ENCODE measurements at regions not wholly inside any gene's neighbourhood (a gene's known extent, or its start where the extent isn't known, plus 50 kb on each side); places are given as distances from the start of the nearest gene placed in this dataset.

GRCh38 chr6:4189249-4189648 is 53.9 kb upstream of the ECI2 start:
- no peak for TF ChIP-seq CTCF (IDR thresholded peaks at IDR 0.05; ENCODE audit: control extremely low read depth, extremely low read depth, low read depth, missing control alignments)
- ChIA-PET CTCF (no interaction called here), POLR2A (no interaction called here)
- DNase-seq (ENCODE audit: extremely low spot score) = no peak

GRCh38 chr6:4188801-4189200 is 53.4 kb upstream of the ECI2 start:
- POLR2A ChIA-PET = no interaction called here
- TF ChIP-seq CTCF (IDR thresholded peaks at IDR 0.05; ENCODE audit: control extremely low read depth, extremely low read depth, low read depth, missing control alignments) = no peak
- no peak for DNase-seq (ENCODE audit: extremely low spot score)
- CTCF ChIA-PET = no interaction called here

- no peak for TF ChIP-seq CTCF (IDR thresholded peaks at IDR 0.05; ENCODE audit: control extremely low read depth, extremely low read depth, low read depth, missing control alignments)
- no peak for DNase-seq (ENCODE audit: extremely low spot score)
- ChIA-PET POLR2A (no interaction called here), CTCF (interaction anchor here (1.7 kb wide), 1 partner anchor 23 kb away, joined by 5 read pairs; no protein-coding TSS in a partner anchor)
Observed at GRCh38 chr6:4187480-4187879, 52.1 kb upstream of the ECI2 start.

GRCh38 chr6:4186385-4186784 is 51.0 kb upstream of the ECI2 start:
- ChIA-PET CTCF (interaction anchor here (1.7 kb wide), 1 partner anchor 24 kb away, joined by 5 read pairs; no protein-coding TSS in a partner anchor), POLR2A (no interaction called here)
- DNase-seq (ENCODE audit: extremely low spot score) = no peak
- TF ChIP-seq CTCF (IDR thresholded peaks at IDR 0.05; ENCODE audit: control extremely low read depth, extremely low read depth, low read depth, missing control alignments) = no peak

- no peak for DNase-seq (ENCODE audit: extremely low spot score)
- ChIA-PET POLR2A (no interaction called here), CTCF (no interaction called here)
- no peak for TF ChIP-seq CTCF (IDR thresholded peaks at IDR 0.05; ENCODE audit: control extremely low read depth, extremely low read depth, low read depth, missing control alignments)
Observed at GRCh38 chr6:4185846-4186245, 50.5 kb upstream of the ECI2 start.

GRCh38 chr6:4185419-4185818 is 50.0 kb upstream of the ECI2 start:
- CTCF ChIA-PET = interaction anchor here (1.3 kb wide), 1 partner anchor 27 kb away, joined by 3 read pairs; no protein-coding TSS in a partner anchor
- no peak for TF ChIP-seq CTCF (IDR thresholded peaks at IDR 0.05; ENCODE audit: control extremely low read depth, extremely low read depth, low read depth, missing control alignments)
- DNase-seq (ENCODE audit: extremely low spot score) = no peak
- POLR2A ChIA-PET = no interaction called here

All from GM10248 (cell line).